ENCODE measurements at regions not wholly inside any gene's neighbourhood (a gene's known extent, or its start where the extent isn't known, plus 50 kb on each side); places are given as distances from the start of the nearest gene placed in this dataset.
"Not testable (repeated sequence)": the region's sequence is repeated elsewhere in the genome, so short reads cannot be mapped to it uniquely, and the experiment has no call there.

GRCh38 chr3:193047461-193047860 lies 129.8 kb upstream of the MB21D2 start:
- DNase-seq (ENCODE audit: low spot score), result not testable (repeated sequence)

- DNase-seq (ENCODE audit: low spot score), result no peak
Measured at GRCh38 chr3:193048127-193048526, 130.5 kb upstream of the MB21D2 start.

DNA sequence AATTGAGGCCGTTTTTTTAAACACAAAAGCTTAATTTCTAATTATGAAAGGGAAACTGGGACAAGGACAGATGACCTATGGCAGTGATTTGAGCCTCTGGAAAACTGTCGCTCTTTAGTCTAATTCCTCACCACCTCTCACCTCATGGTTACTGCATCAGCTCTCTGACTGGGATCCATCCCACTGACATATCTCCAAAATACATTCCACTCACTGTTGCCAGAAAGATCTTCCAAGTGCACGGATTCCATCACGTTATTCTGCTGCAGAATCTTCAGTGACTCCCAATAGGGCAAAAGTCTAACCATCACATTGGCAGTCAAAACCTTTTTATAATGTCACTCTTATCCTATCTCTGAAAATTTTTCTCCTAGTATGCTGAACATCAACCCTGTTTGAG lies 132.3 kb upstream of the MB21D2 start:
- DNase-seq (ENCODE audit: low spot score), result no peak

- no peak for DNase-seq (ENCODE audit: low spot score)
Measured at GRCh38 chr3:193051314-193051713, 133.7 kb upstream of the MB21D2 start.

DNA sequence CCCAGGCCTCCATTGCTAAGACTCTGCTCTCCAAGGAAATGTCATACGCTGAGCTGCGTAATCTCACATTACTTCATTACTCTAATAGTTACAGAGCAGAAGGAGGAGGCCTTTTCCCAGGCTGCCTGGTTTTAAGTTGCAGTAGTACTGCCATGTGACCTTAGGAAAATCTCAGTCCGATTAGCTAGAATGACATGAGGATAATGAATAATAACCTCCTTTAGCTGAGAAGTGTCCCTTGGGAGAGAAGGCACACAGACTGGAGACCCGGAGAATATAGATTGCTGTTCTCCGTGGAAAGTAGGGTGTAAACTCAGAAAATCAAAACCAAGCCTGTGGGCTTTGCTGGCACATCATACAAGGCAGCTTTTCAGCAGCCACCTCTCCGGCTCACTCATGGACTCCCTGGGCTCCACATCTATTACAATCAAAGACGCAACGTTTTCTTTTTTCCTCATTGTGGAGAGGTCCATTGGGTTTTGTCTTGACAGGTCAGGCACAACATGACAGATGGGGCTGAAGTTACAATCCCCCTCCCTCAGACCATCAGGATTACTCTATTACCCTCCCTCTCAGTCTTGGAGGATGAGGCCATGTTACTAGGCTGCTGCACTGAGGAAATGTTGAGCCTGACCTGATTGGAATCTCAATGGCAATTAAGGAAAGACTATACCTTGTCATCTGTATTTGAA lies 134.8 kb upstream of the MB21D2 start:
- DNase-seq (ENCODE audit: low spot score), result no peak

- no peak for DNase-seq (ENCODE audit: low spot score)
Measured at GRCh38 chr3:193053046-193053435, 135.4 kb upstream of the MB21D2 start.

GRCh38 chr3:193055352-193055751 lies 137.7 kb upstream of the MB21D2 start:
- DNase-seq (ENCODE audit: low spot score), result no peak

DNA sequence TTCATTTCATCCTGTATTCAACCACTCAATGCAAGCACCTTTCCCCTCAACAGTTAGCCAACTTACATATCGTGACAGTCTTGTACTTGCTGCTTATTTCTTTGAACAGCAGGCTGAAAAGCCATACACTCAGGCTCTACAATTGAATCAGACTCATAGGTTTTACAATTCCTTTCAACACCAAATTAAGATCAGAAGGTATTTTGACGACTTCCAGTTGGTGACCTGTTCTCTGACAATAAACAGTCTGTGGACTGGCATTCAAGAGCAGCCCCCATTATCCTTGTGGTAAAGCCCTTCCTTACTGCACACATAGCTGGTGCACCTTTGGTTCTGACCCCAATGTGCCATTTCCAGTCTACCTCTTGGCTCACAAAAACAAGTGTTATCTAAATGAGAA lies 140.0 kb upstream of the MB21D2 start:
- no peak for DNase-seq (ENCODE audit: low spot score)

- DNase-seq (ENCODE audit: low spot score), result no peak
Measured at GRCh38 chr3:193060748-193061546, 143.3 kb upstream of the MB21D2 start.

DNA sequence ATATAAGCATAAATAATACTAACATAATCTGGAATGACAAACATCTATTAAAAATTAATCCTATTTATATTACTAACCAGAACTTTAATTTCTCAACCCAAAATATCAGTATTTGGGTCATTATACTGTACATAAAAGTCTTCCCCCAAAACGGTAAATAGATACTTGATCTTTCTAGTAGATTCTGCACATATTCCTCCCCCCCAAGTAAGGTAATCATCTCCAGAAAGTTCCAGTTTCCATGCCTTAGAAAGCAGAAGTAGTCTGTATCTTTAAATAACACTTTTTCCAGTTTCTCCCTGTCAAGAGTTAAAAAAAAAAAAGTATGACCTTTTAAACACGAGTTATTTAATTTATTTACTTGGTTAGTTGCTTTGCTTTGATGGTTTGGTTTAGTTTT lies 150.7 kb upstream of the MB21D2 start:
- DNase-seq (ENCODE audit: low spot score), result no peak

GRCh38 chr3:193069732-193070131 lies 152.1 kb upstream of the MB21D2 start:
- not testable (repeated sequence) for DNase-seq (ENCODE audit: low spot score)

DNA sequence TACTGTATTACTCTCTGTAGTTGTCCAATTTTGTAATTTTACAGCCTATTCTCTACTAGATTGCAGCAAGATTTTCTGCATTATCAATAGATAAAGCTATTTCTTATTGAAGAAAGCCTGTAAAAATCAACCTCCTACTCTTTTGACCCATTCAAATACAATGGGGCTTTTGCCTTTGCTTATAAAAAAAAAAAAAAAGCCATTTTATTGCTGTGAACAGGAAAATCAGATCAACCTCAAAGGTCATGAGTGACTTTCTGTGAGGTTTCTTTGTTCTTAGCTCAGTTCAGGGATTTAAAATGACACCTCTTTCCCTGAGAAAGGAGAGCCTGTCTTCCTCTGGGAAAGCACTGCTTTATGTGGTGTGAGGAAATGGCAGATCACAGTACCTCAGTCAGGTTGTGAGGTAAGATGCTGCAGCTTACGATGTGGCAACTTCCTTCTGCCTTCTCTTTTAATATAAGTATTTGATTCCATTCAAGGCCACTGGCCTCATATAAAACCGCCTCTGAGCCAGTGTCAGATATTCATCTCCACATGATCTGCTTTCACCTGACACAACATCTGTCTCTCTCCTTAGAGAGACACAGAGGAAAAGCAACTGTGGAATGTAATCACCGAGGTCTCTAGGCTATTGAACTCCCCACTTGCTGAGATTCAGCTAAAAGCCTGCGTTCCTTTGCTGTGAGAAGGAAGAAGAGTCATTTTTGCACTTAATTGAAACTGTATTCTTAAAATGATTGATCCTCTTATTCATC lies 161.5 kb upstream of the MB21D2 start:
- DNase-seq (ENCODE audit: low spot score), result no peak

- peak; percentile 18 for DNase-seq (ENCODE audit: low spot score)
Measured at GRCh38 chr3:193080821-193081365, 160.1 kb upstream of the PLAAT1 start.

- DNase-seq (ENCODE audit: low spot score), result no peak
Measured at GRCh38 chr3:193085655-193086054, 155.4 kb upstream of the PLAAT1 start.

DNA sequence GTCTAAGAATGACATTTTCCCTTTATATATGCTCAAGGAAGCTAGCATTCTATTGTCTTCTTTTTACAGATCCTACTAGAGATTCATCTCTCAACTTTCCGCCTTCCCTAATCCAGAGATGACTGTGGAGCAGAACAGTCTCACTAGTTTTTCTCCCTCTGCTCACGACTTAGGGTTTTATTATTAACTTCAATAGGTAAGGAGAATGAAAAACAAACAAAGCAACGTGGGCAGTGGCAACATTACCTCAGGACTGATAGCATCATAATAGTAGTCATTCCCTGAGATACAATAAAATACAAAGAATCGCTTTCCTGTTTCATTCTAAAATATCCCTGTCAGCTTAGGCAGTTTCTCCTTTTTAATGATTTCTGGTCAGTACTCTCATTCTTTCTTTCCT lies 154.3 kb upstream of the PLAAT1 start:
- peak; percentile 33 for DNase-seq (ENCODE audit: low spot score)

- DNase-seq (ENCODE audit: low spot score), result no peak
Measured at GRCh38 chr3:193087336-193087735, 153.7 kb upstream of the PLAAT1 start.

GRCh38 chr3:193095366-193095765 lies 145.7 kb upstream of the PLAAT1 start:
- peak; percentile 64 for DNase-seq (ENCODE audit: low spot score)

DNA sequence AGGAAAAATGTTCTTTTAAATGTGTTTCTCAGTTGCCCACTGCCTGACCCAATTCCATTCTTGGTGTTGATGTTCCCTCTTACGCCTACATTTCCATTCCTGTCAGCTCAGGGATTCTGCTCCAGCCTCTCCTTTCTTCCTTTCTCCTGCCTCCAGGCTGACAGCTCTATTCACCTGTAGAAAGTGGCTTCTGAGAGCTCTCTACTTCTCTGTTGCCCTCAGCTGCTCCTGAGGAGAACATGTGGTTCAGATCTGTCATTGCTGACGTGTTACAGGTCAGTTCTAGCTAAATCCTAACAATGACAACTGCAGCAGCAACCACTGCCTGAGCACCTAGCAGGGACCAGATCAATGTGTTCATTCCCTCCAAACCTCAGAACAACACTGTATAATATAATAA lies 144.9 kb upstream of the PLAAT1 start:
- DNase-seq (ENCODE audit: low spot score), result no peak

DNA sequence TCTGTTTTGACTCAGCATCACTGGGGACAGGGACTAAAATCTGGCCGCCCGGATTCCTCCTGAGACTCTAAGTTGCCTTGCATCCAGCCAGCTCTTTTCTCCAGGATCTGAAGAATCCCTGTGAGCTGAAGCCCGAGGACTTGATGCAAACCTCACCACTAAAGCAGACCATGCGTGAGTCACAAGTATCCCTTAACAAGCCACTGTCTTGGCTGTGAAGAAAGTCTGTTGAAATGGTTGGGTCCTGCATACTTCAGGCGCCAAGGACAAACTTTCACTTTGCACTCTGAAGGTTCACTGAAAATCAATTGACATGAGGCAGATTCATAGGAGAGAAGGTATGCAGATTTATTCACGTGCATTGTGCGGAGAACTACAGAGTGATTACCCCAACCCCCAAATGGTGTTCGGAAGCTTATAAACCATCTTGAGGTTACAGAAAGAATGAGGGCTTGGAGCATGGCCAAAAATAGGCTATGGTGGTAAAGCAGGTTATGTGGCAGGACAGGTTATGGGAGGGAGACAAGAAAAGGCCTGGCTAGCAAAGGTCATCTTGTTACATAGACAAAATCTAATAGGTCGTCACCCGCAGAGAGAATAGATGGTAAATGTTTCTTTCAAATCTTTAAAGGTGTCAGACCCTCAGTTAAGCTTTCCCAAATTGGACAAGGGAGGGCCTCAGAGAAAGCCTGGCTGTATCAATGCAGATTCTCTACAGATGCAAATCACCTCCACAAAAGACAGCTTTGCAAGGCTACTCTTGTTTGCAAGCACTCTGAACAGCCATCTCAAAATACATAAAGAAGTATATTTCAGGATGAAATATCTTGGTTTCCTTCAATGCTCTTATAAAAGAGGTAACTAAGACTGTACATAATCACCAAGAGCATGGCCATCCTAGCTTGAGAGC lies 126.3 kb upstream of the PLAAT1 start:
- no peak for DNase-seq (ENCODE audit: low spot score)

GRCh38 chr3:193116871-193117270 lies 124.2 kb upstream of the PLAAT1 start:
- no peak for DNase-seq (ENCODE audit: low spot score)

GRCh38 chr3:193118907-193119306 lies 122.1 kb upstream of the PLAAT1 start:
- DNase-seq (ENCODE audit: low spot score), result no peak

DNA sequence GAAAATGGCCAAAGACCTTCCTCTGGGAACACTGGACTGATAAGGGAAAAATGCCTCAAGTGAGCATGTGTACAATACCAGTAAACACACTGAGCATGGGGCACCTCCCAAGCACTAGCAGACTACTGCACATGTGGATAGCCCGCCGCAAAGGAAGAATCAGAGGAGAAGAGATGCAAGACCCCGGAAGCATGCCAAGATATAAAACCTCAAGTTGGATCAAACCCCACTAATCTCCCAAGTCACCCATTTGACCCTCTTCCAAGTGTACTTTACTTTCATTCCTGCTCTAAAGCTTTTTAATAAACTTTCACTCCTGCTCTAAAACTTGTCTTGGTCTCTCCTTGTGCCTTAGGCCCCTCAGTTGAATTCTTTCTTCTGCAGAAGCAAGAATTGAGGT lies 121.1 kb upstream of the PLAAT1 start:
- DNase-seq (ENCODE audit: low spot score), result no peak
